Neural progenitor cell (in vitro differentiated cells): ENCODE measurements at regions not wholly inside any gene's neighbourhood (a gene's known extent, or its start where the extent isn't known, plus 50 kb on each side); places are given as distances from the start of the nearest gene placed in this dataset.

Experiments
- CTCF ChIP-seq: fragments of 200-600 bp; sonication (generic); IDR thresholded peaks from 2 replicates; pipeline ENCODE4 v1.5.1; 2017; ENCODE audit warnings: antibody characterized with exemption, mild to moderate bottlenecking
- EZH2 ChIP-seq: fragments of 200-600 bp; sonication (generic); IDR thresholded peaks from 2 replicates; pipeline ENCODE4 v1.6.1; 2017; ENCODE audit warnings: antibody characterized with exemption, mild to moderate bottlenecking, moderate library complexity
- EZH2phosphoT487 ChIP-seq: fragments of 200-600 bp; sonication (generic); IDR thresholded peaks from 2 replicates; pipeline ENCODE4 v1.6.1; 2017; ENCODE audit warnings: antibody characterized with exemption

GRCh38 chr11:28619846-28620540 lies 511.8 kb downstream of the METTL15 start:
- TF ChIP-seq CTCF (no peak), EZH2phosphoT487 (no peak), EZH2 (no peak)
